Erythroblast (primary cell): ENCODE measurements at regions not wholly inside any gene's neighbourhood (a gene's known extent, or its start where the extent isn't known, plus 50 kb on each side); places are given as distances from the start of the nearest gene placed in this dataset.
"Not testable (repeated sequence)": the region's sequence is repeated elsewhere in the genome, so short reads cannot be mapped to it uniquely, and the experiment has no call there.

Source experiments
- GATA1 ChIP-seq: IDR thresholded peaks from 2 replicates; pipeline ENCODE4 v1.6.1; 2011; ENCODE audit warnings: low read depth, mild to moderate bottlenecking, control low read depth, low read length, moderate library complexity
- POLR2A ChIP-seq: IDR thresholded peaks from 2 replicates; pipeline ENCODE4 v1.6.1; 2011; ENCODE audit warnings: mild to moderate bottlenecking, low read length

- not testable (repeated sequence) for TF ChIP-seq POLR2A, GATA1
Measured at GRCh38 chr7:52328328-52328727, 707.1 kb upstream of the POM121L12 start.
